Skin epidermis (tissue), 12 donors: ENCODE measurements at regions not wholly inside any gene's neighbourhood (a gene's known extent, or its start where the extent isn't known, plus 50 kb on each side); places are given as distances from the start of the nearest gene placed in this dataset.

ENCODE experiments used
- H3K27ac ChIP-seq, 21 experiments: fragments of 200-600 bp; sonication (generic) in 11 of 21; one replicate each; pipeline ENCODE4 v1.5.0; 2020; ENCODE audit warnings: mild to moderate bottlenecking in 3 of 21, inconsistent platforms in 2 of 21, moderate library complexity in 2 of 21
- H3K4me3 ChIP-seq, 7 experiments: fragments of 200-600 bp; sonication (generic) in 2 of 7; one replicate each; pipeline ENCODE4 v1.5.0; 2020; ENCODE audit warnings: inconsistent platforms in 2 of 7, mild to moderate bottlenecking in 2 of 7, moderate library complexity in 1 of 7

- Histone ChIP-seq H3K4me3 (no peak overlapping the region), H3K27ac (no peak overlapping the region)
Observed at GRCh38 chr2:198479065-198479464, 674.7 kb downstream of the PLCL1 start.

DNA sequence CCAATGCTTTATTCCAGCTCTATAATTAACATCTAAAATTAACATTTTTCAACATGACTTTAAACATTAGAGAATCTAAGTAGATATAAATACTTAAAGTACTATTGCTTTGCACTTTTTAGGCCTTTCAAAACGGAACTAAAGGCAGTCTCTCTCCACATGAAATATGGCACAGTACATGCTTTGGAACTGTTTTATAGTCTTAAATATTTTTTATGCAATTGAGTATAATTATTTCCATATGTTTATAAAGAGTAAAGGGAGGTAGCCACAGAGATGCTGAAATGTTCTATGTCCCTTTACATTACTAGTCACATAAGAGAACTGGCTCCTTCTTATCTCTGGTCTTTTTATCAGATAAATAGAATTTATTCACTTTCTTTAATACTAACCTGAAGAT is 674.0 kb downstream of the PLCL1 start:
- Histone ChIP-seq H3K4me3 (no peak overlapping the region), H3K27ac (no peak overlapping the region)

DNA sequence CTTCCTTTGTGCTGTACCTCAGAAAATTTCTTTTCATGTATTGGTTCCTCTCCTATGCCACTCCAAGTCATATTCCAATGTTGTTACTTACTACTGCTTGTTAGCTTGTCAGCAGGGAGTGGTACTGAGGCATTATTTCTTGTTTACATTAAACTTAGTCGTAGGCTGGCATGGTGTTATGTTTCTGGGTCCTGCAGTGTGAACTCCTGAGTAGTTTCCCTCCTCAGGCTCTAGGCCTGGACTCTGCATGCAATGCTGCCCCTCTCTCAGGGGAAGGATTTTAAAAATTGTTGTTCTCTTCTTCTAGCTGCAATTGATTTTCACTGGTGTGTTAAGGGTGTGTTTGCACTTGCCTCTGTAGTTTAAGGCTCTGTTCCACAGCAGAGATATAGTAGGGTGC is 671.6 kb downstream of the PLCL1 start:
- H3K4me3 ChIP-seq = no peak overlapping the region

GRCh38 chr2:198471291-198471690 is 666.9 kb downstream of the PLCL1 start:
- H3K27ac ChIP-seq = no peak overlapping the region
- no peak overlapping the region for H3K4me3 ChIP-seq

More for the DNA sequence above, 671.6 kb downstream of the PLCL1 start:
- no peak overlapping the region for H3K27ac ChIP-seq

DNA sequence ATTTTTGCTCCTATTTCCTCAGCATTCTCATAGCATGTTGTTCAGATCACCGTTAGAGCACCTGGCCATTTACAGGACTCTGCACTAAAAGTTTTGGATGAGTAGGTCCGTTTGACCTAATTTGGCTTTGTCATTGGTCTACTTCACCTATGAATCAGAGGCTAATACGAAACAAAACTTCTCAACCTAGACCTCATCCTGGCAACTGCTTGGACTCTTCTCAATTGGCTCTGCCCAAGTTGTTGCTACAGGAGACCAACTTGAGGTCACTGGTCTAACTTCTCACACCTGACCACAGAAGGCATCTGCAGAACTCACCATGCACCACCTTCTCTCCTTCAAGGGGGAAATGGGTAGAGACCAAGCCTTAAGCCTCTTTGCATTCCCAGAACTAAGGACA is 663.7 kb downstream of the PLCL1 start:
- Histone ChIP-seq H3K27ac (no peak overlapping the region), H3K4me3 (no peak overlapping the region)

- H3K27ac ChIP-seq = no peak overlapping the region
- no peak overlapping the region for H3K4me3 ChIP-seq
Observed at GRCh38 chr2:198465970-198466369, 661.6 kb downstream of the PLCL1 start.

GRCh38 chr2:198456418-198456817 is 652.0 kb downstream of the PLCL1 start:
- Histone ChIP-seq H3K4me3 (no peak overlapping the region), H3K27ac (no peak overlapping the region)

GRCh38 chr2:198453866-198454265 is 649.5 kb downstream of the PLCL1 start:
- no peak overlapping the region for H3K27ac ChIP-seq
- H3K4me3 ChIP-seq = no peak overlapping the region

GRCh38 chr2:198452327-198452726 is 647.9 kb downstream of the PLCL1 start:
- no peak overlapping the region for H3K4me3 ChIP-seq
- no peak overlapping the region for H3K27ac ChIP-seq

GRCh38 chr2:198448789-198449188 is 644.4 kb downstream of the PLCL1 start:
- no peak overlapping the region for H3K4me3 ChIP-seq
- no peak overlapping the region for H3K27ac ChIP-seq

- H3K27ac ChIP-seq = no peak overlapping the region
- H3K4me3 ChIP-seq = no peak overlapping the region
Observed at GRCh38 chr2:198444800-198445287, 640.5 kb downstream of the PLCL1 start.

GRCh38 chr2:198441901-198442300 is 637.5 kb downstream of the PLCL1 start:
- H3K4me3 ChIP-seq = no peak overlapping the region
- H3K27ac ChIP-seq = no peak overlapping the region

DNA sequence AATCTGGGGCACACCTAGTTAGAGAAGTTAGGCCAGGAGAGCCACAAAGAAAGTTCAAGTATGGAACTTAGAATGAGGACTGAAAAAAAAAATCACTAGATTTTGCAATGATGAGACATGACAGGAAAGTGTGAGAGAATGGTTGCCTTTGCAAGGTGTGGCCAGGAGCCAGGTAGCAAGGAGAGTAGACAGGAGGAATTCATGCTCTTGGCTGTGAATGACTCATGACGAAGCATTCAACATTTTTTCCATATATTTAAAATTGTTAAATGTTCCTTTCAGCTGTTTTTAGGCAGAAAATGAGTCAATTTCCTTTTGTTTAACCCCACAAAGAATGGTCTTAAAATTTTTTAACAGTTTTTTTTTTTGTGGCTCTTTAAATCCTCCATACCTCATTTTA is 636.9 kb downstream of the PLCL1 start:
- no peak overlapping the region for H3K4me3 ChIP-seq
- no peak overlapping the region for H3K27ac ChIP-seq

- H3K27ac ChIP-seq = no peak overlapping the region
- H3K4me3 ChIP-seq = no peak overlapping the region
Observed at GRCh38 chr2:198440833-198441232, 636.4 kb downstream of the PLCL1 start.

DNA sequence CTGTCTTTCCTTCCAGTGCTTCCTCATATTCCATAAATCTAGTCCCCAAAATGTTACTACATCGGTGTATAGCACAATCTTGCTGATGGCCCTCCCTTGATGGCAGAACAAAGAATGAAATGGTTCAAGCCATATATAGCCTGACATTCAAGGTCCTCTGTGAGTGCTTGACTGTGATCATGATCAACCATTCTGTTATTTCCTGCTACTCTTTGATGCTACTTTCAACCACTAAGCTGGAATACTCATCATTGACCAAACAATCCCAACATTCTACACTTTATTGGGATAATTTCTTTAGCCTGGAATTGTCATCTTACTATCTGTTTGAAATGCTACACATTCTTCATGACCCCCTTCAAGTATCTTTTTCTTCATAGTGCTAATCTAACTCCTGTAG is 633.9 kb downstream of the PLCL1 start:
- Histone ChIP-seq H3K27ac (no peak overlapping the region), H3K4me3 (no peak overlapping the region)

- Histone ChIP-seq H3K4me3 (no peak overlapping the region), H3K27ac (no peak overlapping the region)
Observed at GRCh38 chr2:198424112-198424511, 619.7 kb downstream of the PLCL1 start.

- no peak overlapping the region for H3K4me3 ChIP-seq
- no peak overlapping the region for H3K27ac ChIP-seq
Observed at GRCh38 chr2:198417836-198418235, 613.4 kb downstream of the PLCL1 start.

DNA sequence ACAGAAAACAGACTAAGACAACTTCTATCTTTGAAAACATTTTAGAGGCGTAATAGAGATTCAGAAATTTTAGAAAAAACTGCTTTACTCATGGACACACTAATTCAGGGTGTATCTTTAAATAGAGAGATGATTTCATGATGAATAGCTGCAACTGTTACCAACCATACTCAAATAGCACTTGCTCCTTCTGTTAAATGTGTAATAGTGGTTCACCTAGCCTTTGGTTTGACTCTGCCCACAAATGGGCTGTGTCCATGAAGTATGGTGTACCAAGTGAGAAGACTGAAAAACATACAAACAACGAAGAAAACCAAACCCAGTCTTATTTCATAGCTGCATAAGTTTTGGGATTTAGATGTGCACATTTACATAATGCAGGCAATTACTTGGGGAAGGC is 610.6 kb downstream of the PLCL1 start:
- H3K27ac ChIP-seq = no peak overlapping the region
- no peak overlapping the region for H3K4me3 ChIP-seq

DNA sequence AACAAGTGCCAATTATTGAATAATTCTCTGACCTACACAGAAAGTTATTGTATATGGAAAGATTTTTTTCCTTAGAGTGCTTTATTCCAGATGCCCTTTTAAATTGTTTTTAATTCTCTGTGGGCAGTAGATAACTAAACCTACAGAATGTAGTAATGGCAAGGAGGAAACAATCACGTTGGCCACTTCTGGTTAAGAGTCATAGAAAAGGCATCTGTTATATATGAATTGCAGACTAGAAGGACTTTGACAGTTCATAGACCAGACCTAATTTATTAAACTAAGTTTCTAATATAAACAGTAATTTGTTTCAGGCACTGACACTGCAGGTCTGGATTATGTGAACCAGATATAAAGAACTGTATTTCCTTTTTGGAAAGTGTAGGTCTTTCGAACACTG is 607.5 kb downstream of the PLCL1 start:
- Histone ChIP-seq H3K4me3 (no peak overlapping the region), H3K27ac (no peak overlapping the region)

GRCh38 chr2:198408171-198408570 is 603.8 kb downstream of the PLCL1 start:
- Histone ChIP-seq H3K4me3 (no peak overlapping the region), H3K27ac (no peak overlapping the region)

- no peak overlapping the region for H3K4me3 ChIP-seq
- peak overlapping the region in 1 of 21 experiments; percentile 6 for H3K27ac ChIP-seq
Observed at GRCh38 chr2:198405311-198405710, 600.9 kb downstream of the PLCL1 start.

DNA sequence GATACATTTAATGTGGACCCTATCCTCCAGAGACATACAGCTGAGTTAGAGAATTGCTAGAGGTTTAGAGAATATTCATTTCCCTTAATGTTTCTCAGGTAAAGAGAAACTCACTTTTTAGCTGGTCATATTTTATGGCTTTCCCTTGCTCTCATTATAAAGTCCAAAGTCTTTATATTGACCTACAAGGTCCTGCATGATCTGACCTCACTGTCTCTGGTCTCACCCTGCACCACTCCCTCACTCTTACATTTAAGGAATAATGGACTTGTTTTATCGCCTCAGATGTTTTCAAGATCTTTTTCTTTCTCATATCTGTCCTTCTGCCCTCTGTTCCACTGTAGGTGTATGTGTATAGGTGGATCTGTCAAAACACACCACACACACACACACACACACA is 597.3 kb downstream of the PLCL1 start:
- Histone ChIP-seq H3K4me3 (no peak overlapping the region), H3K27ac (no peak overlapping the region)

DNA sequence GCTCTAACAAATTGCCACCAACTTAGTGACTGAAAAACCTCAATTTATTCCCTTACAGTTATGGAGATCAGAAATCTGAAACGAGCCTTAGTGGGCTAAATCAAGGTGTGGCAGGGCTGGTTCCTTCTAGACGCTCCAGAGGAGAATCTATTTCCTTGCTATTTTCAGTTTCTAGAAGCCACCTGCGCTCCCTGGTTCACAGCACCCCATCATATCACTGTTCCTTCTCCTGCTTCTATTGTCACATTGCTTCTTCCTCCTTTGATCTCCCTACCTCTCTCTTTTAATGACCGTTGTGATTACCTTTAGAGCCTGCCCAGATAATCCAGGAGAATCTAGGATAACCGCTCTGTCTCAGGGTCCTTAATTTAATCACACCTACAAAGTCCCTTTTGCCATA is 596.6 kb downstream of the PLCL1 start:
- Histone ChIP-seq H3K27ac (no peak overlapping the region), H3K4me3 (no peak overlapping the region)
